GM12878 (cell line): ENCODE measurements at regions not wholly inside any gene's neighbourhood (a gene's known extent, or its start where the extent isn't known, plus 50 kb on each side); places are given as distances from the start of the nearest gene placed in this dataset.
"Not testable (repeated sequence)": the region's sequence is repeated elsewhere in the genome, so short reads cannot be mapped to it uniquely, and the experiment has no call there.

Source experiments
- CHD2 ChIP-seq: IDR thresholded peaks from 2 replicates; pipeline ENCODE4 v1.6.1; 2011; ENCODE audit warnings: low read depth, low read length, improper control_type of control experiment, borderline replicate concordance
- CHD4 ChIP-seq: fragments of 200-600 bp; sonication (generic); IDR thresholded peaks from 2 replicates; pipeline ENCODE4 v1.6.1; 2016; ENCODE audit warnings: mild to moderate bottlenecking
- CTCF ChIP-seq, 3 experiments: IDR thresholded peaks in 2 of 3; conservative IDR thresholded peaks in 1 of 3; 2 replicates each; pipeline ENCODE4 v1.5.1; 2011; ENCODE audit warnings: low read depth in 3 of 3, low read length in 3 of 3, mild to moderate bottlenecking in 3 of 3, control low read depth in 2 of 3, moderate library complexity in 2 of 3, inconsistent platforms in 1 of 3, mixed read lengths in 1 of 3; ENCODE audit not compliant: control insufficient read depth in 2 of 3, insufficient read depth in 1 of 3; ENCODE audit errors: extremely low read depth in 1 of 3
- HDAC2 ChIP-seq: fragments of 200-600 bp; sonication (generic); IDR thresholded peaks from 2 replicates; pipeline ENCODE4 v1.6.1; 2017
- JUND ChIP-seq: IDR thresholded peaks from 2 replicates; pipeline ENCODE4 v1.6.1; 2012; ENCODE audit warnings: low read depth, mild to moderate bottlenecking, low read length, improper control_type of control experiment, moderate library complexity
- POLR2A ChIP-seq: IDR thresholded peaks from 2 replicates; pipeline ENCODE4 v1.6.1; 2011; ENCODE audit warnings: low read depth, mild to moderate bottlenecking, low read length
- POLR2AphosphoS5 ChIP-seq: IDR thresholded peaks from 2 replicates; pipeline ENCODE4 v1.6.1; 2011; ENCODE audit warnings: mild to moderate bottlenecking, low read length, inconsistent platforms
- SP1 ChIP-seq: IDR thresholded peaks from one replicate; pipeline ENCODE4 v1.6.1; 2011; ENCODE audit warnings: low read depth, low read length
- YBX1 ChIP-seq: fragments of 450-650 bp; IDR thresholded peaks from 2 replicates; pipeline ENCODE4 v1.6.1; 2016; ENCODE audit warnings: antibody characterized with exemption
- YY1 ChIP-seq: IDR thresholded peaks from 2 replicates; pipeline ENCODE4 v1.6.1; 2011; ENCODE audit warnings: low read depth, mild to moderate bottlenecking, low read length
- TF ChIP-seq, protein P1 (sequence below): IDR thresholded peaks from 2 replicates; pipeline ENCODE4 v1.6.1; 2012; ENCODE audit warnings: low read depth, low read length, improper control_type of control experiment

- not testable (repeated sequence) for TF ChIP-seq CTCF (IDR thresholded peaks at IDR 0.05 in 2 of 3, conservative IDR thresholded peaks at IDR 0.05 in 1 of 3; ENCODE audit: control insufficient read depth in 2 of 3, extremely low read depth in 1 of 3, insufficient read depth in 1 of 3, low read depth in 3 of 3, low read length in 3 of 3); HDAC2; YBX1; CHD4; POLR2A; POLR2AphosphoS5; SP1; YY1; JUND; CHD2
- TF ChIP-seq, protein P1, sequence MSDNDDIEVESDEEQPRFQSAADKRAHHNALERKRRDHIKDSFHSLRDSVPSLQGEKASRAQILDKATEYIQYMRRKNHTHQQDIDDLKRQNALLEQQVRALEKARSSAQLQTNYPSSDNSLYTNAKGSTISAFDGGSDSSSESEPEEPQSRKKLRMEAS = not testable (repeated sequence)
Measured at GRCh38 chr1:187615853-187616735, 787.3 kb downstream of the PLA2G4A start.
